ENCODE measurements at regions not wholly inside any gene's neighbourhood (a gene's known extent, or its start where the extent isn't known, plus 50 kb on each side); places are given as distances from the start of the nearest gene placed in this dataset.

GRCh38 chr3:8444883-8445282, 56.7 kb upstream of the LMCD1 start:
- Histone ChIP-seq H3K27ac (ENCODE audit: low read depth in 1 of 2, low read length in 2 of 2) (peak overlapping the region; percentile 82 to 89), H3K9ac (ENCODE audit: low read depth in 1 of 2, low read length in 2 of 2) (peak overlapping the region in 1 of 2 donors; percentile 27), H3K4me3 (ENCODE audit: low read depth in 1 of 3, low read length in 3 of 3) (no peak overlapping the region), H3K9me3 (ENCODE audit: control insufficient read depth in 4 of 4, low read length in 3 of 4) (no peaks in the 10 kb centered on the region), H3K4me1 (ENCODE audit: control insufficient read depth in 4 of 4, insufficient read depth in 4 of 4, low read length in 3 of 4) (peaks cover 5 to 23% (median 15%) of the 10 kb centered on the region in 4 donors), H3K27me3 (ENCODE audit: control insufficient read depth in 4 of 4, insufficient read depth in 4 of 4, low read length in 3 of 4) (no peaks in the 10 kb centered on the region), H3K36me3 (ENCODE audit: control insufficient read depth in 4 of 4, insufficient read depth in 3 of 4, low read depth in 1 of 4, low read length in 3 of 4) (no peaks in the 10 kb centered on the region)
- 87% methylated on average over 3 of the region's 3 CpGs for WGBS
- TF ChIP-seq HNF4G (IDR thresholded peaks at IDR 0.05) (no peak), JUND (IDR thresholded peaks at IDR 0.05) (no peak), RAD21 (IDR thresholded peaks at IDR 0.05) (no peak), FOXA2 (IDR thresholded peaks at IDR 0.05) (no peak), FOXA1 (IDR thresholded peaks at IDR 0.05) (no peak), TAF1 (conservative IDR thresholded peaks at IDR 0.05) (no peak), EGR1 (IDR thresholded peaks at IDR 0.05; ENCODE audit: low read depth in 2 of 2) (no peak), SP1 (IDR thresholded peaks at IDR 0.05) (no peak), YY1 (IDR thresholded peaks at IDR 0.05) (no peak), ZBTB33 (IDR thresholded peaks at IDR 0.05) (no peak), NR2F2 (IDR thresholded peaks at IDR 0.05) (no peak), HNF4A (conservative IDR thresholded peaks at IDR 0.05) (no peak), RXRA (IDR thresholded peaks at IDR 0.05) (no peak), MAX (IDR thresholded peaks at IDR 0.05) (no peak), GABPA (IDR thresholded peaks at IDR 0.05 in 1 of 2, conservative IDR thresholded peaks at IDR 0.05 in 1 of 2) (no peak)
- TF ChIP-seq, protein P1, sequence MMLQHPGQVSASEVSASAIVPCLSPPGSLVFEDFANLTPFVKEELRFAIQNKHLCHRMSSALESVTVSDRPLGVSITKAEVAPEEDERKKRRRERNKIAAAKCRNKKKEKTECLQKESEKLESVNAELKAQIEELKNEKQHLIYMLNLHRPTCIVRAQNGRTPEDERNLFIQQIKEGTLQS (IDR thresholded peaks at IDR 0.05): no peak
- TF ChIP-seq, protein P2, sequence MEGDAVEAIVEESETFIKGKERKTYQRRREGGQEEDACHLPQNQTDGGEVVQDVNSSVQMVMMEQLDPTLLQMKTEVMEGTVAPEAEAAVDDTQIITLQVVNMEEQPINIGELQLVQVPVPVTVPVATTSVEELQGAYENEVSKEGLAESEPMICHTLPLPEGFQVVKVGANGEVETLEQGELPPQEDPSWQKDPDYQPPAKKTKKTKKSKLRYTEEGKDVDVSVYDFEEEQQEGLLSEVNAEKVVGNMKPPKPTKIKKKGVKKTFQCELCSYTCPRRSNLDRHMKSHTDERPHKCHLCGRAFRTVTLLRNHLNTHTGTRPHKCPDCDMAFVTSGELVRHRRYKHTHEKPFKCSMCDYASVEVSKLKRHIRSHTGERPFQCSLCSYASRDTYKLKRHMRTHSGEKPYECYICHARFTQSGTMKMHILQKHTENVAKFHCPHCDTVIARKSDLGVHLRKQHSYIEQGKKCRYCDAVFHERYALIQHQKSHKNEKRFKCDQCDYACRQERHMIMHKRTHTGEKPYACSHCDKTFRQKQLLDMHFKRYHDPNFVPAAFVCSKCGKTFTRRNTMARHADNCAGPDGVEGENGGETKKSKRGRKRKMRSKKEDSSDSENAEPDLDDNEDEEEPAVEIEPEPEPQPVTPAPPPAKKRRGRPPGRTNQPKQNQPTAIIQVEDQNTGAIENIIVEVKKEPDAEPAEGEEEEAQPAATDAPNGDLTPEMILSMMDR (IDR thresholded peaks at IDR 0.05; ENCODE audit: low read depth, low read length, missing input control): no peak
- TF ChIP-seq, protein P3, sequence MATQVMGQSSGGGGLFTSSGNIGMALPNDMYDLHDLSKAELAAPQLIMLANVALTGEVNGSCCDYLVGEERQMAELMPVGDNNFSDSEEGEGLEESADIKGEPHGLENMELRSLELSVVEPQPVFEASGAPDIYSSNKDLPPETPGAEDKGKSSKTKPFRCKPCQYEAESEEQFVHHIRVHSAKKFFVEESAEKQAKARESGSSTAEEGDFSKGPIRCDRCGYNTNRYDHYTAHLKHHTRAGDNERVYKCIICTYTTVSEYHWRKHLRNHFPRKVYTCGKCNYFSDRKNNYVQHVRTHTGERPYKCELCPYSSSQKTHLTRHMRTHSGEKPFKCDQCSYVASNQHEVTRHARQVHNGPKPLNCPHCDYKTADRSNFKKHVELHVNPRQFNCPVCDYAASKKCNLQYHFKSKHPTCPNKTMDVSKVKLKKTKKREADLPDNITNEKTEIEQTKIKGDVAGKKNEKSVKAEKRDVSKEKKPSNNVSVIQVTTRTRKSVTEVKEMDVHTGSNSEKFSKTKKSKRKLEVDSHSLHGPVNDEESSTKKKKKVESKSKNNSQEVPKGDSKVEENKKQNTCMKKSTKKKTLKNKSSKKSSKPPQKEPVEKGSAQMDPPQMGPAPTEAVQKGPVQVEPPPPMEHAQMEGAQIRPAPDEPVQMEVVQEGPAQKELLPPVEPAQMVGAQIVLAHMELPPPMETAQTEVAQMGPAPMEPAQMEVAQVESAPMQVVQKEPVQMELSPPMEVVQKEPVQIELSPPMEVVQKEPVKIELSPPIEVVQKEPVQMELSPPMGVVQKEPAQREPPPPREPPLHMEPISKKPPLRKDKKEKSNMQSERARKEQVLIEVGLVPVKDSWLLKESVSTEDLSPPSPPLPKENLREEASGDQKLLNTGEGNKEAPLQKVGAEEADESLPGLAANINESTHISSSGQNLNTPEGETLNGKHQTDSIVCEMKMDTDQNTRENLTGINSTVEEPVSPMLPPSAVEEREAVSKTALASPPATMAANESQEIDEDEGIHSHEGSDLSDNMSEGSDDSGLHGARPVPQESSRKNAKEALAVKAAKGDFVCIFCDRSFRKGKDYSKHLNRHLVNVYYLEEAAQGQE (IDR thresholded peaks at IDR 0.05): no peak
- no peak for DNase-seq (ENCODE audit: low spot score)
